ENCODE measurements at regions not wholly inside any gene's neighbourhood (a gene's known extent, or its start where the extent isn't known, plus 50 kb on each side); places are given as distances from the start of the nearest gene placed in this dataset.

DNA sequence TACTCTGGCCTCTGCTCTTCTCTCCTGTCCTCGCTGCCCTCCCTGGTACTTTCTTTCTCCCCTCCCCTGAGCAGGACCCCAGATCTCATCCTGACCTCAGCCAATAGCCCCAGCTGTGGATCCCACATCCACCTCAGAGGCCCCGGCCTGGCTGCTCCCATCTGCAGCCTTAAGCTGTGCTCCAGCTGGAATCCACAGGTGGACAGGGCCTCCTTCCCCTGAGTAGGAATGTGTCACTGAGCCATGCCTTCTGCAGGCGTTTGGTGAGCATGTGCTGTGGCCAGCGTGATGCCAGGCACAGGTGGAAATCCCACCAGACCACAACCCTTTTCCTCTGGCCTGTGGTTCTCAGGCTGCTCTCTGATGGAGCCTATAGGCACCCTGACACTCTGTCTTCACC, 68.9 kb downstream of the C5orf15 start:
- no peaks in the 10 kb centered on the region for H3K36me3 ChIP-seq (replicated peaks in 1 of 2; ENCODE audit: control insufficient read depth in 2 of 2, insufficient read depth in 2 of 2, low read length in 2 of 2)
- no peak overlapping the region for H3K4me3 ChIP-seq (ENCODE audit: low read length in 2 of 2)
- no peak overlapping the region for H2AK5ac ChIP-seq (ENCODE audit: low read depth, low read length)
- H2AFZ ChIP-seq (ENCODE audit: low read length): no peak overlapping the region
- no peak overlapping the region for H4K91ac ChIP-seq (ENCODE audit: low read depth, low read length, poor library complexity)
- H3K23ac ChIP-seq (ENCODE audit: low read depth, low read length, poor library complexity): no peak overlapping the region
- peak overlapping the region; percentile 21 for H3K18ac ChIP-seq (ENCODE audit: low read length)
- no peak overlapping the region for H3K4me2 ChIP-seq (ENCODE audit: insufficient read depth, low read length, poor library complexity, severe bottlenecking)
- H2BK12ac ChIP-seq (ENCODE audit: low read length): no peak overlapping the region
- no peak for DNase-seq (ENCODE audit: low spot score)
- peaks cover 0 to 13% (median 0%) of the 10 kb centered on the region in 3 experiments for H3K27me3 ChIP-seq (ENCODE audit: control insufficient read depth in 3 of 3, insufficient read depth in 3 of 3, low read depth in 1 of 3, low read length in 3 of 3)
- no peaks in the 10 kb centered on the region for H3K4me1 ChIP-seq (ENCODE audit: control insufficient read depth in 2 of 2, insufficient read depth in 1 of 2, low read depth in 1 of 2, low read length in 2 of 2)
- WGBS, 2 donors (ENCODE audit: extremely low coverage in 2 of 2, insufficient read length in 2 of 2, insufficient replicate concordance in 1 of 2): no CpG with 5 or more reads among the region's 4 CpGs
- H4K8ac ChIP-seq (ENCODE audit: low read depth, low read length): no peak overlapping the region
- no peak overlapping the region for H2BK120ac ChIP-seq (ENCODE audit: low read depth, low read length)
- no peaks in the 10 kb centered on the region for H3K9me3 ChIP-seq (replicated peaks in 1 of 2; ENCODE audit: control insufficient read depth in 2 of 2, insufficient read depth in 1 of 2, low read depth in 1 of 2, low read length in 2 of 2)
- no peak overlapping the region for H2BK15ac ChIP-seq (ENCODE audit: low read length)
- H3K9ac ChIP-seq (ENCODE audit: low read depth, low read length, poor library complexity): no peak overlapping the region
- H3K14ac ChIP-seq (ENCODE audit: low read length): no peak overlapping the region
- H3K27ac ChIP-seq (replicated peaks; ENCODE audit: low read length): no peak overlapping the region
- no peak overlapping the region for H3K4ac ChIP-seq (ENCODE audit: low read length)
- no peaks in the 10 kb centered on the region for H3K79me1 ChIP-seq (ENCODE audit: low read depth, low read length)
- H2BK5ac ChIP-seq (ENCODE audit: low read length): no peak overlapping the region

DNA sequence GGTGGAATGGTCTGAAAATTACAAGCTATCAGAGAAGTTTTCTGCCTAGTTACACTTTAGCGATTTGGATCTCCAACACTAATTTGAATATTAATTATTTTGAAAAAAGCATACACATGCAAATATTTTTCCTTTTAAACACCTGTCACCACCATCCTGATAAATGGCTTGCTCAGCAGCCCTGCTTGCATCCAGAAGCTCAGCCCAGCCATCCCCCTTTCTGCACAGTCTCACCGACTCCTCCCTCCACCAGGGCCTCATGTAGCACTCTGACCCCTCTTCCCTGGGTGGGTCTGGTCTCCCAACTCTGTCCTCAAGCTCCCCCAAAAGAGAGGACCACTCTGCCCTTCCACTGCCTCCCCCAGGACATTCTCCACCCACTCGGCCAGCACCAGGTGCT, 70.0 kb downstream of the C5orf15 start:
- Histone ChIP-seq H3K27me3 (ENCODE audit: control insufficient read depth in 3 of 3, insufficient read depth in 3 of 3, low read depth in 1 of 3, low read length in 3 of 3) (peaks cover 0 to 13% (median 0%) of the 10 kb centered on the region in 3 experiments), H3K27ac (replicated peaks; ENCODE audit: low read length) (no peak overlapping the region), H2BK5ac (ENCODE audit: low read length) (no peak overlapping the region), H2BK120ac (ENCODE audit: low read depth, low read length) (no peak overlapping the region), H3K4me1 (ENCODE audit: control insufficient read depth in 2 of 2, insufficient read depth in 1 of 2, low read depth in 1 of 2, low read length in 2 of 2) (no peaks in the 10 kb centered on the region), H3K36me3 (replicated peaks in 1 of 2; ENCODE audit: control insufficient read depth in 2 of 2, insufficient read depth in 2 of 2, low read length in 2 of 2) (no peaks in the 10 kb centered on the region), H3K4me2 (ENCODE audit: insufficient read depth, low read length, poor library complexity, severe bottlenecking) (no peak overlapping the region), H4K91ac (ENCODE audit: low read depth, low read length, poor library complexity) (no peak overlapping the region), H2BK15ac (ENCODE audit: low read length) (no peak overlapping the region), H2AK5ac (ENCODE audit: low read depth, low read length) (no peak overlapping the region), H3K4ac (ENCODE audit: low read length) (peak overlapping the region; percentile 26), H3K9ac (ENCODE audit: low read depth, low read length, poor library complexity) (no peak overlapping the region), H2BK12ac (ENCODE audit: low read length) (no peak overlapping the region), H3K18ac (ENCODE audit: low read length) (peak overlapping the region; percentile 25), H3K23ac (ENCODE audit: low read depth, low read length, poor library complexity) (no peak overlapping the region), H3K79me1 (ENCODE audit: low read depth, low read length) (no peaks in the 10 kb centered on the region), H4K8ac (ENCODE audit: low read depth, low read length) (no peak overlapping the region), H2AFZ (ENCODE audit: low read length) (no peak overlapping the region), H3K14ac (ENCODE audit: low read length) (no peak overlapping the region), H3K4me3 (ENCODE audit: low read length in 2 of 2) (no peak overlapping the region), H3K9me3 (replicated peaks in 1 of 2; ENCODE audit: control insufficient read depth in 2 of 2, insufficient read depth in 1 of 2, low read depth in 1 of 2, low read length in 2 of 2) (no peaks in the 10 kb centered on the region)
- no CpG with 5 or more reads among the region's 3 CpGs for WGBS, 2 donors (ENCODE audit: extremely low coverage in 2 of 2, insufficient read length in 2 of 2, insufficient replicate concordance in 1 of 2)
- no peak for DNase-seq (ENCODE audit: low spot score)

DNA sequence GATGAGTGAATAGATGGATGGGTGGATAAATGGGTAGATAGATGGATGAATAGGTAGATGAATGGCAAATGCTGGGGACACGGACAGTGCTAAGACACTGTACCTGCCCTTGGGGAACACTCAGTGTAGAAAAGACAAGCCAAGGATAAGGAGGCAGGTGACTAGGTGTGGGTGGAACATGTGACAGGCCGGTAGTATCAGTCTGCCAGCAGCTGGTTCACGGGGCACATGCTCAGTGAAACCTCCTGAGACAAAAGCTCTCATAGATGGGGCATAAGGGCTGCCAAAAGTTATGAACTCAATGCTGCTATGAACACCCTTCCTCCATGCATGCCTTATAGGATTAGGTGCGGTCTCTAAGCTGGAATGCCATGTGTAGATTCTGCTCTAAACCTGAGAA, 71.0 kb downstream of the C5orf15 start:
- no peak for DNase-seq (ENCODE audit: low spot score)
- H3K23ac ChIP-seq (ENCODE audit: low read depth, low read length, poor library complexity): no peak overlapping the region
- H2BK12ac ChIP-seq (ENCODE audit: low read length): no peak overlapping the region
- no peak overlapping the region for H2BK5ac ChIP-seq (ENCODE audit: low read length)
- H3K4me1 ChIP-seq (ENCODE audit: control insufficient read depth in 2 of 2, insufficient read depth in 1 of 2, low read depth in 1 of 2, low read length in 2 of 2): no peaks in the 10 kb centered on the region
- H3K4me2 ChIP-seq (ENCODE audit: insufficient read depth, low read length, poor library complexity, severe bottlenecking): no peak overlapping the region
- H3K9me3 ChIP-seq (replicated peaks in 1 of 2; ENCODE audit: control insufficient read depth in 2 of 2, insufficient read depth in 1 of 2, low read depth in 1 of 2, low read length in 2 of 2): no peaks in the 10 kb centered on the region
- H3K27ac ChIP-seq (replicated peaks; ENCODE audit: low read length): no peak overlapping the region
- H3K4me3 ChIP-seq (ENCODE audit: low read length in 2 of 2): no peak overlapping the region
- no peaks in the 10 kb centered on the region for H3K79me1 ChIP-seq (ENCODE audit: low read depth, low read length)
- H2BK15ac ChIP-seq (ENCODE audit: low read length): no peak overlapping the region
- H3K14ac ChIP-seq (ENCODE audit: low read length): no peak overlapping the region
- H2BK120ac ChIP-seq (ENCODE audit: low read depth, low read length): no peak overlapping the region
- H2AFZ ChIP-seq (ENCODE audit: low read length): no peak overlapping the region
- WGBS, 2 donors (ENCODE audit: extremely low coverage in 2 of 2, insufficient read length in 2 of 2, insufficient replicate concordance in 1 of 2): no CpG with 5 or more reads among the region's 4 CpGs
- H3K18ac ChIP-seq (ENCODE audit: low read length): no peak overlapping the region
- H3K9ac ChIP-seq (ENCODE audit: low read depth, low read length, poor library complexity): peak overlapping the region; percentile 13
- no peaks in the 10 kb centered on the region for H3K36me3 ChIP-seq (replicated peaks in 1 of 2; ENCODE audit: control insufficient read depth in 2 of 2, insufficient read depth in 2 of 2, low read length in 2 of 2)
- no peak overlapping the region for H4K91ac ChIP-seq (ENCODE audit: low read depth, low read length, poor library complexity)
- no peak overlapping the region for H3K4ac ChIP-seq (ENCODE audit: low read length)
- no peak overlapping the region for H4K8ac ChIP-seq (ENCODE audit: low read depth, low read length)
- no peak overlapping the region for H2AK5ac ChIP-seq (ENCODE audit: low read depth, low read length)
- H3K27me3 ChIP-seq (ENCODE audit: control insufficient read depth in 3 of 3, insufficient read depth in 3 of 3, low read depth in 1 of 3, low read length in 3 of 3): peaks cover 0 to 13% (median 0%) of the 10 kb centered on the region in 3 experiments

DNA sequence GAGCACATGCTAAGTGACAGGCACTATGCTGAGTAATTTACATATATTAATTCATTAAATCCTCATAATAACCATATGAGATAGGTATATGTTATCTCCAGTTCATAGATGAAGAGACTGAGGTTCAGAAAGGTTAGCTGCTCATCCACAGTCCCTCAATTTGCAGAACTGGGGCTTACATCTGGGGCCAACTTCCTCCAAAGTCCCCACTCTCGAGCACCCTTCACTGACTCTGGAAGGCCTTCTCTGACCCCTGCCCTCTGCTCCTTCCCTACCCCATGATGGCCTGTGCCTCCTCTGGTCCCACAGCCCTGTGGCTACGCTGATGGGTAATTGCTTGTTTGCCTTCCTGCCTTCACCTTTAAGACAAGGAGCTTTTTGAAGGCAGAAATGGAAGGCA, 71.6 kb downstream of the C5orf15 start:
- H3K27me3 ChIP-seq (ENCODE audit: control insufficient read depth in 3 of 3, insufficient read depth in 3 of 3, low read depth in 1 of 3, low read length in 3 of 3): peaks cover 0 to 13% (median 0%) of the 10 kb centered on the region in 3 experiments

More for the DNA sequence above, 71.6 kb downstream of the C5orf15 start:
- Histone ChIP-seq H2BK15ac (ENCODE audit: low read length) (no peak overlapping the region), H3K23ac (ENCODE audit: low read depth, low read length, poor library complexity) (no peak overlapping the region), H2BK120ac (ENCODE audit: low read depth, low read length) (no peak overlapping the region), H4K8ac (ENCODE audit: low read depth, low read length) (no peak overlapping the region), H3K9me3 (replicated peaks in 1 of 2; ENCODE audit: control insufficient read depth in 2 of 2, insufficient read depth in 1 of 2, low read depth in 1 of 2, low read length in 2 of 2) (no peaks in the 10 kb centered on the region), H2AFZ (ENCODE audit: low read length) (no peak overlapping the region), H3K9ac (ENCODE audit: low read depth, low read length, poor library complexity) (no peak overlapping the region), H3K4me2 (ENCODE audit: insufficient read depth, low read length, poor library complexity, severe bottlenecking) (no peak overlapping the region), H3K14ac (ENCODE audit: low read length) (no peak overlapping the region), H2AK5ac (ENCODE audit: low read depth, low read length) (no peak overlapping the region), H4K91ac (ENCODE audit: low read depth, low read length, poor library complexity) (no peak overlapping the region), H2BK12ac (ENCODE audit: low read length) (no peak overlapping the region), H3K4ac (ENCODE audit: low read length) (no peak overlapping the region), H3K27ac (replicated peaks; ENCODE audit: low read length) (no peak overlapping the region), H3K4me3 (ENCODE audit: low read length in 2 of 2) (no peak overlapping the region), H3K79me1 (ENCODE audit: low read depth, low read length) (no peaks in the 10 kb centered on the region), H2BK5ac (ENCODE audit: low read length) (no peak overlapping the region), H3K18ac (ENCODE audit: low read length) (no peak overlapping the region), H3K4me1 (ENCODE audit: control insufficient read depth in 2 of 2, insufficient read depth in 1 of 2, low read depth in 1 of 2, low read length in 2 of 2) (no peaks in the 10 kb centered on the region), H3K36me3 (replicated peaks in 1 of 2; ENCODE audit: control insufficient read depth in 2 of 2, insufficient read depth in 2 of 2, low read length in 2 of 2) (no peaks in the 10 kb centered on the region)
- no peak for DNase-seq (ENCODE audit: low spot score)
- WGBS, 2 donors (ENCODE audit: extremely low coverage in 2 of 2, insufficient read length in 2 of 2, insufficient replicate concordance in 1 of 2): no CpG with 5 or more reads among the region's 2 CpGs
